GM21723 (cell line): ENCODE measurements at regions not wholly inside any gene's neighbourhood (a gene's known extent, or its start where the extent isn't known, plus 50 kb on each side); places are given as distances from the start of the nearest gene placed in this dataset.

Source experiments
- ATAC-seq: cut with Tn5 transposase; IDR thresholded peaks from one replicate; pipeline ENCODE4 v1.9.1; 2021; ENCODE audit warnings: mild to moderate bottlenecking, moderate library complexity; ENCODE audit not compliant: unreplicated experiment

DNA sequence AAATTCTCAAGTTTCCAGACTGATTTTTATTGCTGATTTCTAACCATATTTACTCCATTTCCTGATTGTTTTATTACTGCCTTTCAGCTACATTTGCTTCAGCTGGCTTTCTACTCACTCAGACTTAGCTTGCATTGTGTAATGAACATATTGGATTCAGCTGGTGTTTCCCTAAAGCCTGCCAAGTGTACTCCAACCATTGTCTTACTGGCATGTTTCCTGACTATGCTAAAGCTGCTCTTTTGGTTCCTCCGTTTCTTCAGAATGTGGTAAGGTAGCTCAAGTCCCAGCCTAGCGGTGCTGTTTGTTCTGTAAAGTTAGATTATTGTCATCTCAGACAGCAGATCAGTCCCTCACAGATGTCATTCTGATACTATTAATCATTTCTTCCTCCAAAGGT lies 53.1 kb upstream of the GLRA2 start:
- no peak for ATAC-seq

DNA sequence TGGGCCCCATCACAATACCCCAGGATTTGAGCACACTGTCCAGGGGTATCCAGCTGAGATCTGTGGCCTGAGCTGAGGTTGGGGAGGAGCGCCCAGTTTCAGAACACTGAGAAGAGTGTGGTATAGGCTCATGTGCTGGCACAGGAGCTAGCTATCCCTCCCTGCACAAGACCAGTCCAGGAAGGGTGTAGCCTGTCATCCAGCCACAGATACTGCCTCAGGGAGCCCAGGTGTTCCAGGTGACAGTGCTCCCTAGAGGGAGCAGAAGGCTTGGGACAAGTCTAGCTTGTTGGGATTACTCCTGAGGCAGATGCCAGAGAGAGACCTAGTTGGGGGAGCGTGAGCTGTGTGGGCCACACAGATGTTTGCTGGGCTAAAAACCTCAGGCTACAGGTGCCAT lies 79.6 kb upstream of the GLRA2 start:
- ATAC-seq: no peak

DNA sequence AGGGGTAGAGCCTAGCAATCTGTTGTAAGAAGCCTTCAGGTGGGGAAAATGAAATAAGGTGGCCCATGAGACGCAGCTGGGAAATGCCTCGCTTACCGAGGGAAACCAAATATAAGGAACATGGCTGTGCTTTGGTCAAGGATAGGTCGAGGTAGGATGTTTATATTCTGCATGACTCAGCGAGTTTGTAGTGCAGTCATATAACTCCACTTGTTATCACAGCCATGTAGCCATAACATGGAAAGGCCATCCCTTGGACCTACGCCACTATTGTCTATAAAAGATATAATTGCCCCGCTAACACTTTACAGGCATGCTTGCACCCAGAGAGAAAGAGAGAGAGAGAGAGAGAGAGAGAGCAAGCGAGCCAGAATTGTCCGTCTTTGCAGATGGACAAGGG lies 80.9 kb upstream of the GLRA2 start:
- ATAC-seq: no peak

DNA sequence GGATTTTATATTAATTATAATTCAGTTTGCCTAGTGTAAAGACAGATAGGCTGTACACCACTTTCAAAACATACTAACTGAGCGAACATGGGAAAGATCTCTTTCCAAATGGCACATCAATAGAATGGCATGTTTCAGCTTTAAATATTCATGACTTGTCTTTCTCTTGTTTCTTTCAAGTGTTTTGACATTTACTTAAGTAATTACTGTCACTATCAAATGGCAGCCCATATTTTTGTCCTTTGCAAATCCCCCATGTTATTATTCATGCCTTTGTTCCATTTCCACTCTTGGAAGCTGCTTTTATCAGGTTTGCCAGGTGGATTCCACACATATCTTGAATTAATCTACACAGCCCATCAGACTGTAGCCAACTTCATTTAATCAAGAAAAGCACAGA lies 89.2 kb upstream of the GLRA2 start:
- ATAC-seq: no peak

DNA sequence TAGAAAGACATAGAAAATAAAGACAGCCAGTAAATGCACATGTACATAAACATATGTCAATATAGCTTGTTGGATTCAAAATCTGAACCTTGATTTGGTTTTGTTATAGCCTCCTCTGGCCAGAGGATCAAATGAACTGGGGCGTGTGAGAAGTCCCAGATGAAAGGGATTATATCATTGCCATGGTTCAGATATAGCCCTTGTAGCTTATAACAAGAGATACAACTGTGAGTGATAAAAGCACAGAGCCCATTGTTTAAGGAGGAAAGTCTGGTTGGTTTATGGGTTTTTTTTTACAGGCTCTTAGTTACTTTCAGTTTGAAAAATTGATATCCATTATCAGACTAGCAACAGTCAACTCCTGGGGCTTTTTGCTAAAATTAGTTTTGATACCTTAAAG lies 101.7 kb upstream of the GLRA2 start:
- ATAC-seq: no peak

DNA sequence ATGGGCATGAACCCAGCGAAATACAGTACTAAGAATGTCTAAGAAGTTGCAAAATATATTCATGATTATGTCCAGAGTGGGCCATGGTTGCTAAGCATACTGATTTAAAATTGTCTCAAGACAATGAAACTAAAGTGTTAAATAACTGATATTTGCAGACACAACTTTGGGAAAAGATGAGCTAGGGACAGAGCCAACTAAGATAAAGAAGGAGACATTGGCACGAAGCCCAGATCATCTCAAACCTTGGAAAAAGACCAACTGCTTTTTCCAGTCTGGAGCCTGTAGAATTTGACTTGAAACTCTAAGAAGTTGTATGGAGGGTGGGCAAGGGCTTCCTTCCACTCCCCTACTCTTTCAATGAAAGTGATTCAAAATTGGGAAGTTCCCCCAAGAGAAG lies 108.5 kb upstream of the GLRA2 start:
- no peak for ATAC-seq

DNA sequence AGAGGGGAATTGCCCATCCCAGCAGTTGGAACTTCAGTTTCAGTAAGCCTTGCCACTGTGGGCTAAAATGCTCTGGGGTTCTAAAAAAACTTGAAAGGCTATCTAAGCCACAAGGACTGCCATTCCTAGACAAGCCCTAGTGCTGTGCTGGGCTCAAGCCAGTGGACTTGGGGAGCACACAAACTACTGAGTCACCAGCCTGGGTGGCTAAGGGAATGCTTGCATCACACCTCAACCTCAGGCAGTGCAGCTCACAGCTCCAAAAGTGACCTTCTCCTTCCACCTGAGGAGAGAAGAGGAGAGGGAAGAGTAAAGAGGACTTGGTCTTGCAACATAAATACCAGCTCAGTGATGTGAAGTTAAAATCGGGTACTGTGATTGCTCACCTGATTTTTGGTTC lies 116.7 kb upstream of the GLRA2 start:
- ATAC-seq: no peak

DNA sequence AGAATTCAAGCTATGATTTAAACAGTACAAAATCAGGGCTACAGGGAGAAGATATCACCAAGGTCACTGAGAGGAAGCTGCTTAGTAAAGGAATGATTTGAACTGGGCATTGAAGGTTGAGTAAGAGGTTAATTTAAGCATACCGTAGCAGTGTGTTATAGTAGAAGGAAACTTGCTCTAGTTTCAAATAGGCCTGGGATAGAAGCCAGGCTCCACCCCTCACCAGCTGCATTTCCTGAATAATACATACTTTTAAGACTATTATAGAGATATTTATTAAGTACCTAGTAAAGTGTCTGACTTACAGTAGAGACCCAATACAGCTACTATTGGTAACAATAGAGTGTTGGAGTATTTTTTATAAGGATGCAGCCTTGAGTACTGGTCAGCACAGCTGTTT lies 118.0 kb upstream of the GLRA2 start:
- no peak for ATAC-seq

DNA sequence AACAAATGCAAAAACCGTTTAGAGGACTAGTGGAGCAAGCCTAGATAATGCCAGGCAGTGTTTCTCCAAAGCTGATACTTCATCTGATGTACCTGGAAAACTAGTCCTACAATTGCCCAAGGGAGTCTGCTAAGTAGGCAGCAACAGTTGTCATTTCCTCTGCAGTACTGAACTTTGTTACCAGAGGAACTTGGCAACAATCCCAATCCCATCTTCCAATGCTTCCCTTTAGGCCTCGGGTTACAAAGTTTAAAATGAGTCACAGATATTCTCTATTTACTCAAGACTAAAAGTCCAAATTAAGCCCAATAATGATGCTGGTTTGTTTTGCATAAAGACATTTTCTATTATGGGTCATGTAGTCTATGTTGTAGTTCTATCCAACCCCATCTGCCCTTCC lies 120.0 kb upstream of the GLRA2 start:
- ATAC-seq: no peak

DNA sequence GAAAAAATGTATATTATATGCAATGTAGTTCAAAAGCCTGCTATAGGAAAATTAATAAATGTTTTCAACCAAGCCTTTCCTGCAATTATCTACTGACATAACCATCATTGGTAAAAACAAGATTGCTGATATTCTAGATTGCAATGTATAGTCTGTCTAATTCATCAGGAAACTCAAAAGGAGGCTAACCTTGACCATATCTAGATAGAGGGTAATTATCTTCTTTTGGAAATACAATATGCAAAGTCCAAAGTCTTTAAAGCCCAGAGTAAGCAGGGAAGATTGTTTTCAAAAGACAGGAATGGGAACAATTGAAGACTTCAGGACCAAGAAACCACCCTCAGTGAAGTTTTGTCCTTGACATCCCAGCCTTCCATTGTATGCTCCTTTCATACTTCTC lies 123.1 kb upstream of the GLRA2 start:
- ATAC-seq: no peak

DNA sequence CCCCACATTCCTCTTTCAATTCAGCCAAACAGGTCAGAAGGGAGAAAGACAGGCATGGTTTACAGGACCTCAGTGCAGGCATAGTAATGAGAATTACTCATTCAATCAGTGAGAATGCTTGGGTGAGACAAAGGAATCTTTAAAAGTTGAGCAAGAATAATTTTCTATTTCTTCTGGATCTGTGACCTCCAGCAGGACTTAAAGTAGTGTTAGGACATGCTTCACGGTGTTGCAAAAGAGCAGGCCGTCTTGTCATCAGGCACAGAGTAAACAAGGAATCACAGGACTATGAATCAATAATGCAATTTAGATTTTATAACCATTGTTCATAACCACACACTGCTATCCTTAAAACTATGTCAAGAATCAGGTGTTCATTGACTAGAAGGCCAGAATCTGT lies 130.6 kb upstream of the GLRA2 start:
- no peak for ATAC-seq

DNA sequence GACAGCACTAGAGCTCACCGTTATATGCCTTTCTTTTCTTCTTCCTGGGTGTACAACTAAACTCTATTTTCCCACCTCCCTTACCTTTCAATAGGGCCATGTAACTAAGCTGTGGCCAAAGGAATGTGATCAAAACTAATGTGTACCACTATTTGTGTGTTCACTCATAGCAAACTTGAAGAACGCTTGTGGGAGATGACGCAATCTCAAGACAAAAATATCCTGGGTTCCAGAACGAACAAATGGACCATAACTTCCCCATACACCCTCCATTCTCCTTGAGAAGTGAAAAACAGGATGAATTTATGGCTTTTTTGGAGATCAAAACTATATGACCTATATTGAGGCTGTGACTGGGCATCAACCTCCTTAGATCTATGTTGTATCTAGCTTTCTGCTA lies 139.7 kb upstream of the GLRA2 start:
- ATAC-seq: no peak

DNA sequence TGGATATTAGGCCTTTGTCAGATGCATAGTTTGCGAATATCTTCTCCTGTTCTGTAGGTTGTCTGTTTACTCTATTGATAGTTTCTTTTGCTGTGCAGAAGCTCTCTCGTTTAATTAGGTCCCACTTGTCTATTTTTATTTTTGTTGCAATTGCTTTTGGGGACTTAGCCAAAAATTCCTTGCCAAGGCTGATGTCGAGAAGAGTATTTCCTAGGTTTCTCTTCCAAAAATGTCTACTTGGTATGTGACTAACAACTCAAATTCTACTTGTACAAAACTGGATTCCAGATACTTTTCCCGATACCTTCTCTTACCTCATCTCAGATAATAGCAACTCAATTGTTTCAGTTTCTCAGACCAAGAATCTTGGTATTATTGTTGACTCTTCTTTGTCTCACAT lies 142.4 kb upstream of the GLRA2 start:
- no peak for ATAC-seq

DNA sequence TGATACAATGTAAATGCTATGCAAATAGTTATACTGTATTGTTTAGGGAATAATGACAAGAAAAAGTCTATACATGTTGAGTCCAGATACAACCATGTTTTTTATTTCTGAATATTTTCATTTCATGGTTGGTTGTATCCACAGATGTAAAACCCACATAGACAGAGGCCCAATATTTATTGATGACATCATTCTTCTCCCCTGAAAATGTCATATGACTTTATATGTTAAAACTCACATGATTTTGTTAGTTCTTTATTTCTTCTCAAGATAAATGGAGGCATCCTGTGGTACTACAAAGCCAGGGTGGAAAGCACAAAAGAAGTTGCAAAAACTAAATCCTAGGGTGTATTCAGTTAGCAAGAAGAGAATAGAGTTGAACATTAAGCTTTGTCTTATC lies 149.3 kb upstream of the GLRA2 start:
- ATAC-seq: no peak

DNA sequence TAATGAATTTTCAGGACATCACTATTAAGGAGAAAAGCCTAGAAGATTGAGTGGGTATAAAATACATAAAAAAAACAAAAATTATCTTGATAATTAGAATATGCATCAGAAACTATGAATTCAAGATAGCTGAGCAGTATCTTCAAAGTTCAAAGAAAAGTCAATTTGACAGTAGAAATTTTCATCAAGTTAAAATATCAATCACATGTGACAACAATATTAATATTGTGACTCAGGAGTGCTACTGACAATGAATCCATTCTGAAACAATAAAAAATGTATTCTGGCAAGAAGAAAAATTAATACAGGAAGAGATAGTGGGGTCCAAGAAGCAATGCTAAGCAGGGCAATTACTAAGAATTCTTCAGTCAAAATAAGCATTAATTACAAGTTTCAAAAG lies 151.9 kb upstream of the GLRA2 start:
- ATAC-seq: no peak

DNA sequence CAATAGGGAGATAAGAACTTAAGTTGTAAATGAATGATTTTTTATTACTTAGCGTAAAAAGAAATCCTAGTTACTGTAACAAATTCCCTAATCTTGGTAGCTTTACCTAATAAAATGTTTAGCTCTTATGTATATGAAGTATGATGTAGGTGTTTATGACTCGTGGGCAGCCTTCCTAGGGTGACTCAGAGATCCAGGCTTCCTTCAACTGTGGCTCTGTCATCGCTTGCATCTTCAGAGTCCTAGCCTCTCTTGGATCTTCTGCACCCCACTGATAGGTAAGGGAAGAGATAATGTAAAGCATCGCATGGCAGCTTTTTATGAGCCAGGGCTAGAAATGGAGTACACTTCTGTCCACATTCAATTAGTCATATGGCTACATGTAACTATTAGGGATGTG lies 165.6 kb upstream of the GLRA2 start:
- ATAC-seq: no peak

DNA sequence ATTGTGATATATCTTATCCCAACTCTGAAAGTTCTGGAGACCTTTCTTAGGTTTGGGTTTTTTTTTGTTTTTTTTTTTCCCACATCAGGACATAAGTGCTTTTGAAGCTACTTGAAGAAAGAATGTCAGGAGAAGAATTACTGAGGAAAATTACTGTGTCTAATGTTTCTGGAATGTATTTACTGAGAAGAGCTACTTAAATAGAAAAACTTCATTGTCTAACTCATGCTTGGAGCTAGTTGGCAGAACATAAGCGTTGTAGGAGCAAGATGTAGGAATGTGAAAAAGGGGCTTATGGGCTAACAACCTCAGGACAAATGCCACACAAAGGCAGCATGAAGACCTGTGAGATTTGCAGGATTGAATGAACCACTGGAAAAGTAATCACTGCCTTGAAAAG lies 166.6 kb upstream of the GLRA2 start:
- ATAC-seq: no peak

DNA sequence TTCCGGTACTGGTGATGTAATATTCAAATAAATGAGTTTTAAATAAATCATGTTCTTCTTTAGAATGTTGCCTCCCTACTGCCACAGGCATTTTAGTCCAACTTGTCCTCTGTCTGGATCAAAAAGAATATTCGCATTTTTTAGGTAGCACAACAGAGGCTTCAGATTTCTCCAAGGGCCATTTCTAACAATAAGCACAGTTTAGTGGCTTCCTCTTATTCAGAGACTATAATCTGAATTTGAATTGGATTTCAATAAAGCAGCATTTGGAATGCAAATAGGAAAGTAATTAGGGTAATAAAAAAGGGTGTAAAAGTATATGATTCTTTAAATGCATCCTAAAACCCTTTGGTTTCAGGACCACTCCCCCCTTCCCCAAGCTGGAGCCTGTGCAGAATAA lies 167.9 kb upstream of the GLRA2 start:
- no peak for ATAC-seq

DNA sequence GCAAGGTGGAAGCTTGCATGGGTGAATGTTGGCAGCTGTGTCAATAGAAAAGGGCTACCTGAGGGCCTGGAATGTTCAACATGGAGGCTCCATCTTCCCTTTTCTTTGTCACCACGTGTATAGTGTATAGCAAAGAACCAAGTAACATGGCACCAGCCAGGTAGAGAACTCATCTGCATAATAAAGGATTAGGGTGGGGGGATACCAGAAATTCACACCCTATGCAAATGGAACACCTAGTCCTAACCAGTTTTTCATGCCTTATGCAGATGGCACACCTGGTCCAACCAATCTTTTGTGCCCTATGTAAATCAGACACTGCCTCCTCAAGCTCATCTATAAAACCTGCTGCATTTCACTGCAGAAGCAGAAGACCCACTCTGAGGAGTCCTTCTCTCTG lies 169.6 kb upstream of the GLRA2 start:
- no peak for ATAC-seq

DNA sequence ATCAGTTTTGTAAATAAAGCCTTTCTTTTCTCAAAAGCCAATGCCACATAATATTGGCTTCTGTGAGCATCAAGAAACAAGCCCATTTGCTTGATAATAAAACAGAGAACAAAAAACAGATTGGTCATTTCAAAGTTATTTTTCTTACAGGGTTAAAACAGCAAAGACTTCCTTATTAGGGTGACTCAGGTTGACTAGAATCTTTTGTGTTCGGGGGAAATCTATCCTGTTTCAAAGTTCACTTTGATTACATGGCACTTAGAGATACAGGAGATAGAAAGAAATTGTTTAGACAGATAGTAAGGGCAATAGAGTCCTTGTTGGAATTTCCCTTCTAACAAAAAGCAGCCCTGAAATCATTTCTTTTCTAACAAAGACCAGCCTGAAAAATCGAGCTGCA lies 170.0 kb upstream of the GLRA2 start:
- no peak for ATAC-seq

DNA sequence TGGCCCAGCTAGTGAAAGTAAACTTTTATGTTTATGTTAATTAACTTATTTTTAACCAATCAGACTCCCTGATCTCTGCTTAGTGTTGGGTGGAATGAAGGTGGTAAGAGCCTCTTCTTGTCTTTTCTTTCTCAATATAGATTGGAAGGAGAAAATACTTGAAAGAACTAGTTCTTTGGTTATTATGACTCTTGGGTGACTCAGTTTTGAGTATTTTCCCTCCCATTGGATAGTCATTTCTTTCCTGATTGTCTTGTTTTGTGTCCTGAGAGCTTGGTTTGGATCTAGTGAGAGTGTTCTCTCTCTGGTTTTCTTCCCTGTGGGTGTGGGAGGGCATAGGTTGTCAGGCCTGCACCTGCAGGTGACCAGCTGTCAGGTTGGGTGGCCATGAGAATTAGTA lies 172.0 kb upstream of the GLRA2 start:
- no peak for ATAC-seq

DNA sequence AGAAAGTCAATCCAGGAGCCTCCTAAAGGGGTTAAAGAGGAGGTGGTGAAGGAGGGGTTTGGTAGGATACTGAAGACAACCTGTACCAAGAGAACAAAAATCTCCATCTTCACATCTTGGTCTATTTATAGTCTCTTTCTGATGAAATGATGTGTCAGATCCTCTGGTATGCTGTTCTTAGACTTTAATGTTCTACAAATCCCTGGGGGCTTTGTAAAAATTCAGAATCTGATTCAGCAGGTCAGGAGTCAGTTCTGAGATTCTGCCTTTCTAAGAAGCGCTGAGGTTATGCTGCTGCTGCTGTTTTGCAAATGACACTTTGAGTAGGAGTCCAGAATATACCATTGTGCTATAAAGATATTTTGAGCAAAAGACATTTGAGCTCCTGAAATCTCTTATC lies 172.9 kb upstream of the GLRA2 start:
- no peak for ATAC-seq

DNA sequence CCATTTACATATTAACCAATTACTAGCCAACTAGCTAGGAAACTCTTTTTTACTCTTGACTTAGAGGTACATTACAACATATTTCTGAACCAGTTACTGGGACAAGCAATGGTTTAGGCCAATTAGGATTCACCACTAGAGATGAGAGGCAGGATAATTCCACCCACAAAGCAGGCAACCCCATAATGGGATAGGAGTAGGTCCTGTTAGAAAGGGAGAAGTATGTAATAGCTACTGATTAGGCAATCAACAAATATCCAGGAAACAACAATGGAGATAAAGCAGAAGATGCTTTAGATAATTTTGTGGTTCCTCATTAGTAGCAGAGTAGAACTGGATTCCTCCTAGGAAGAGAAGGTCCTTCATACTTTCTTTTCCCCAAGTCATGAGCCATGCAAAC lies 173.8 kb upstream of the GLRA2 start:
- no peak for ATAC-seq

DNA sequence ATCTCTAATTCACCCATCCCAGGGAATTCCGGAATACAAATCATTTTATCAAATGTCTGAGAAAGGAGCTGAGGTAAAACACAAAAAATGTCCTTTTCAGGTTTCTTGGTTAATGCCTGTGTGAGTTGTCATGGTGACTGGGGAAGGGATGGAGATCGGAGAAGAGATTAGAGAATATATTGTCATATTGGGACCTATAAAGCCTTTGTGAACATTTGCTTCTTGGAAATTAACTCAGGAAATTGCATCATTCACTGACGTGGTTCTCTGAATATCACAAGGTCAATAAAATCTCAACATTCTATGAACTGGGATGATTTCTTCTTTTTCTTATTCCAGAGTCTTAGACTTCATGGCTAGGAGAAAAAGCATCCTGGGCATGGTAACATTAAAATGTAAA lies 174.8 kb upstream of the GLRA2 start:
- ATAC-seq: no peak
